PC-9 (cell line): ENCODE measurements at regions not wholly inside any gene's neighbourhood (a gene's known extent, or its start where the extent isn't known, plus 50 kb on each side); places are given as distances from the start of the nearest gene placed in this dataset.

Experiments used
- CTCF ChIP-seq: fragments of 200-600 bp; sonication (generic); conservative IDR thresholded peaks from 2 replicates; pipeline ENCODE4 v1.6.1; 2017; ENCODE audit warnings: mixed run types, antibody characterized with exemption, mild to moderate bottlenecking, moderate library complexity
- EZH2 ChIP-seq: fragments of 200-600 bp; sonication (generic); IDR thresholded peaks from 2 replicates; pipeline ENCODE4 v1.8.0; 2017; ENCODE audit warnings: antibody characterized with exemption, low read depth

GRCh38 chr4:123603165-123603564 lies 206.6 kb downstream of the SPRY1 start:
- TF ChIP-seq CTCF (no peak), EZH2 (no peak)
